ENCODE measurements at regions not wholly inside any gene's neighbourhood (a gene's known extent, or its start where the extent isn't known, plus 50 kb on each side); places are given as distances from the start of the nearest gene placed in this dataset.

DNA sequence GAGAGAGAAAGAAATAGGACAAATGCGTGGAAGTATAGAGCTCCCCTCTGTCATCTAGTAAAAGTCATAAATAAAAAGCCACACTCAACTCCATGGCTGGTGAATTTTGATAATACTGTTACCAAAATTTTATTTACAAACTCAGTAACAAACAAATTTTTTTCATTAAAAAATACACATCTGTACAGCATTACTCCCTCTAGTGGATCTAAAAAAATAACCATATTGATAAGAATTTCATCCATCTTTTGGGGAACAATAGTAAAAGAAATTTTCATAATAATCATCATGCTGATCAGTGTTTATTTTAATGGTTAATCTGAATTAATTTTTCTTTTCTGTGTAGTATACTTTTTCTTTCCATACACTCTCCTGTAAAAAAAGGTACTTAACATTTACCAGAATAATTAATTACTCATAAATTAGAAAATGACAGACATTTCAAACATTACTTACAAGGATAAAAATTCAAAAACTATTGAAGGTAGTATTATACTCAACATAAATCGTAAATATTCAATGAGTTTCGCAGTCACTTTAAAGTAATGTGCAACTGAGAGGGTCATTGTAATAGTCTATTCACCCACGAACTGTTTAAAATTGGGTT, 173.5 kb upstream of the LSM14A start:
- TF ChIP-seq, protein P1, sequence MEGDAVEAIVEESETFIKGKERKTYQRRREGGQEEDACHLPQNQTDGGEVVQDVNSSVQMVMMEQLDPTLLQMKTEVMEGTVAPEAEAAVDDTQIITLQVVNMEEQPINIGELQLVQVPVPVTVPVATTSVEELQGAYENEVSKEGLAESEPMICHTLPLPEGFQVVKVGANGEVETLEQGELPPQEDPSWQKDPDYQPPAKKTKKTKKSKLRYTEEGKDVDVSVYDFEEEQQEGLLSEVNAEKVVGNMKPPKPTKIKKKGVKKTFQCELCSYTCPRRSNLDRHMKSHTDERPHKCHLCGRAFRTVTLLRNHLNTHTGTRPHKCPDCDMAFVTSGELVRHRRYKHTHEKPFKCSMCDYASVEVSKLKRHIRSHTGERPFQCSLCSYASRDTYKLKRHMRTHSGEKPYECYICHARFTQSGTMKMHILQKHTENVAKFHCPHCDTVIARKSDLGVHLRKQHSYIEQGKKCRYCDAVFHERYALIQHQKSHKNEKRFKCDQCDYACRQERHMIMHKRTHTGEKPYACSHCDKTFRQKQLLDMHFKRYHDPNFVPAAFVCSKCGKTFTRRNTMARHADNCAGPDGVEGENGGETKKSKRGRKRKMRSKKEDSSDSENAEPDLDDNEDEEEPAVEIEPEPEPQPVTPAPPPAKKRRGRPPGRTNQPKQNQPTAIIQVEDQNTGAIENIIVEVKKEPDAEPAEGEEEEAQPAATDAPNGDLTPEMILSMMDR (IDR thresholded peaks at IDR 0.05) = peak; percentile 19 to 20
- no peak for TF ChIP-seq POLR2AphosphoS5 (IDR thresholded peaks at IDR 0.05)

All from suprapubic skin (tissue), 3 donors.